ENCODE measurements at regions not wholly inside any gene's neighbourhood (a gene's known extent, or its start where the extent isn't known, plus 50 kb on each side); places are given as distances from the start of the nearest gene placed in this dataset.
"Not testable (repeated sequence)": the region's sequence is repeated elsewhere in the genome, so short reads cannot be mapped to it uniquely, and the experiment has no call there.

GRCh38 chr12:67107751-67108269 lies 161.3 kb upstream of the CAND1 start:
- TF ChIP-seq POLR2A (IDR thresholded peaks at IDR 0.05) (no peak), CTCF (IDR thresholded peaks at IDR 0.05) (no peak)
- Histone ChIP-seq H3K36me3 (no peaks in the 10 kb centered on the region), H3K27ac (no peak overlapping the region), H3K9me3 (no peaks in the 10 kb centered on the region), H3K4me1 (no peaks in the 10 kb centered on the region), H3K27me3 (no peaks in the 10 kb centered on the region), H3K4me3 (no peak overlapping the region)
- no peak for DNase-seq

- not testable (repeated sequence) for H3K36me3 ChIP-seq, H3K4me1 ChIP-seq, H3K27me3 ChIP-seq, H3K4me3 ChIP-seq, H3K27ac ChIP-seq, DNase-seq, H3K9me3 ChIP-seq
Observed at GRCh38 chr12:67110345-67110744, 158.8 kb upstream of the CAND1 start.

GRCh38 chr12:67111182-67111581 lies 158.0 kb upstream of the CAND1 start:
- Histone ChIP-seq H3K4me1 (no peaks in the 10 kb centered on the region), H3K36me3 (no peaks in the 10 kb centered on the region), H3K27me3 (no peaks in the 10 kb centered on the region), H3K4me3 (no peak overlapping the region), H3K27ac (no peak overlapping the region), H3K9me3 (no peaks in the 10 kb centered on the region)
- TF ChIP-seq CTCF (IDR thresholded peaks at IDR 0.05) (no peak), POLR2A (IDR thresholded peaks at IDR 0.05) (no peak)
- DNase-seq = no peak

GRCh38 chr12:67112586-67112985 lies 156.6 kb upstream of the CAND1 start:
- no peak overlapping the region for H3K4me3 ChIP-seq
- TF ChIP-seq CTCF (IDR thresholded peaks at IDR 0.05) (no peak), POLR2A (IDR thresholded peaks at IDR 0.05) (no peak)
- H3K36me3 ChIP-seq = no peaks in the 10 kb centered on the region
- H3K4me1 ChIP-seq = no peaks in the 10 kb centered on the region
- H3K27ac ChIP-seq = no peak overlapping the region
- no peaks in the 10 kb centered on the region for H3K27me3 ChIP-seq
- no peak for DNase-seq
- no peaks in the 10 kb centered on the region for H3K9me3 ChIP-seq

GRCh38 chr12:67116134-67116533 lies 153.0 kb upstream of the CAND1 start:
- TF ChIP-seq POLR2A (IDR thresholded peaks at IDR 0.05) (no peak), CTCF (IDR thresholded peaks at IDR 0.05) (no peak)
- no peak for DNase-seq

GRCh38 chr12:67122584-67122983 lies 146.6 kb upstream of the CAND1 start:
- DNase-seq = no peak
- Histone ChIP-seq H3K27ac (no peak overlapping the region), H3K36me3 (no peaks in the 10 kb centered on the region), H3K9me3 (no peaks in the 10 kb centered on the region), H3K4me3 (no peak overlapping the region), H3K27me3 (no peaks in the 10 kb centered on the region), H3K4me1 (no peaks in the 10 kb centered on the region)
- no peak for TF ChIP-seq POLR2A (IDR thresholded peaks at IDR 0.05)

More at GRCh38 chr12:67116134-67116533, 153.0 kb upstream of the CAND1 start:
- Histone ChIP-seq H3K9me3 (no peaks in the 10 kb centered on the region), H3K36me3 (no peaks in the 10 kb centered on the region), H3K27me3 (no peaks in the 10 kb centered on the region), H3K4me3 (no peak overlapping the region), H3K27ac (no peak overlapping the region), H3K4me1 (no peaks in the 10 kb centered on the region)

- no peaks in the 10 kb centered on the region for H3K36me3 ChIP-seq
- no peak overlapping the region for H3K27ac ChIP-seq
- no peaks in the 10 kb centered on the region for H3K27me3 ChIP-seq
- no peaks in the 10 kb centered on the region for H3K4me1 ChIP-seq
- TF ChIP-seq POLR2A (IDR thresholded peaks at IDR 0.05) = no peak
- no peak for TF ChIP-seq CTCF (IDR thresholded peaks at IDR 0.05)
- no peaks in the 10 kb centered on the region for H3K9me3 ChIP-seq
- DNase-seq = no peak
- no peak overlapping the region for H3K4me3 ChIP-seq
Observed at GRCh38 chr12:67137256-67137655, 131.9 kb upstream of the CAND1 start.

Measured in Peyer's patch (tissue), 4 donors.